Panc1 (cell line): ENCODE measurements at regions not wholly inside any gene's neighbourhood (a gene's known extent, or its start where the extent isn't known, plus 50 kb on each side); places are given as distances from the start of the nearest gene placed in this dataset.

Source experiments
- CTCF ChIP-seq: fragments of 450-650 bp; IDR thresholded peaks from 2 replicates; pipeline ENCODE4 v1.5.1; 2017; ENCODE audit warnings: mild to moderate bottlenecking
- POLR2AphosphoS5 ChIP-seq: IDR thresholded peaks from 2 replicates; pipeline ENCODE4 v1.6.1; 2012; ENCODE audit warnings: mild to moderate bottlenecking, low read depth, low read length, moderate library complexity
- REST ChIP-seq, 2 experiments: IDR thresholded peaks; 2 replicates each; pipeline ENCODE4 v1.6.1; 2011 to 2012; ENCODE audit warnings: low read depth in 2 of 2, control low read depth in 1 of 2, low read length in 1 of 2, mild to moderate bottlenecking in 1 of 2, moderate library complexity in 1 of 2; ENCODE audit not compliant: insufficient read depth in 1 of 2
- SIN3A ChIP-seq: IDR thresholded peaks from 2 replicates; pipeline ENCODE4 v1.6.1; 2012; ENCODE audit warnings: low read depth, mild to moderate bottlenecking, low read length, moderate library complexity, borderline replicate concordance; ENCODE audit not compliant: insufficient read depth
- TCF7L2 ChIP-seq: IDR thresholded peaks from 2 replicates; pipeline ENCODE4 v1.6.1; 2011; ENCODE audit warnings: mild to moderate bottlenecking, low read depth, low read length, inconsistent platforms

- TF ChIP-seq REST (IDR thresholded peaks at IDR 0.05; ENCODE audit: insufficient read depth in 1 of 2, low read depth in 2 of 2, low read length in 1 of 2) (no peak), CTCF (no peak), POLR2AphosphoS5 (no peak), TCF7L2 (no peak), SIN3A (no peak)
Observed at GRCh38 chr5:107272954-107273353, 397.8 kb downstream of the EFNA5 start.
